Fibroblast of lung (primary cell): ENCODE measurements at regions not wholly inside any gene's neighbourhood (a gene's known extent, or its start where the extent isn't known, plus 50 kb on each side); places are given as distances from the start of the nearest gene placed in this dataset.

Experiments used
- DNase-seq, 2 donors: peaks; one replicate each; pipeline versions ENCODE4 v3.0.0 to v3.0.0-alpha.2; 2010; ENCODE audit warnings: low read depth in 2 of 2
- H2AFZ ChIP-seq: 2 replicates; pipeline ENCODE4 v1.5.1; 2012; ENCODE audit warnings: low read length, control low read depth, inconsistent platforms
- H3K27ac ChIP-seq: 2 replicates; pipeline ENCODE4 v1.5.1; 2011; ENCODE audit warnings: low read length, control low read depth; ENCODE audit not compliant: insufficient read depth
- H3K27me3 ChIP-seq: 2 replicates; pipeline ENCODE4 v1.5.1; 2011; ENCODE audit warnings: mild to moderate bottlenecking, low read length; ENCODE audit not compliant: control insufficient read depth, insufficient read depth
- H3K36me3 ChIP-seq: 2 replicates; pipeline ENCODE4 v1.5.1; 2011; ENCODE audit warnings: low read length; ENCODE audit not compliant: control insufficient read depth, insufficient read depth
- H3K4me1 ChIP-seq: 2 replicates; pipeline ENCODE4 v1.5.1; 2011; ENCODE audit warnings: low read length; ENCODE audit not compliant: control insufficient read depth, insufficient read depth; ENCODE audit errors: extremely low read depth
- H3K4me2 ChIP-seq: 2 replicates; pipeline ENCODE4 v1.5.1; 2011; ENCODE audit warnings: low read length, control low read depth; ENCODE audit not compliant: insufficient read depth; ENCODE audit errors: extremely low read depth
- H3K4me3 ChIP-seq, 4 experiments: fragments of 200-600 bp in 1 of 4; sonication (generic) in 1 of 4; replicated peaks in 1 of 4; 2 replicates each; pipeline ENCODE4 v1.5.1; 2011 to 2016; ENCODE audit warnings: low read length in 4 of 4, low read depth in 3 of 4, mild to moderate bottlenecking in 3 of 4, control low read depth in 2 of 4, inconsistent platforms in 1 of 4, mixed read lengths in 1 of 4; ENCODE audit not compliant: insufficient read depth in 1 of 4; ENCODE audit errors: control extremely low read depth in 1 of 4
- H3K79me2 ChIP-seq: 2 replicates; pipeline ENCODE4 v1.5.1; 2012; ENCODE audit warnings: mild to moderate bottlenecking, low read length, inconsistent platforms; ENCODE audit not compliant: control insufficient read depth, insufficient read depth
- H3K9ac ChIP-seq: 2 replicates; pipeline ENCODE4 v1.5.1; 2011; ENCODE audit warnings: mild to moderate bottlenecking, low read length, control low read depth; ENCODE audit not compliant: insufficient read depth
- H3K9me3 ChIP-seq: 2 replicates; pipeline ENCODE4 v1.5.1; 2012; ENCODE audit warnings: low read depth, low read length; ENCODE audit not compliant: control insufficient read depth, insufficient read depth
- H4K20me1 ChIP-seq: 2 replicates; pipeline ENCODE4 v1.5.1; 2011; ENCODE audit warnings: low read length; ENCODE audit not compliant: control insufficient read depth, insufficient read depth; ENCODE audit errors: extremely low read depth
- EZH2 ChIP-seq: IDR thresholded peaks from 2 replicates; pipeline ENCODE4 v1.5.1; 2012; ENCODE audit warnings: low read length, control low read depth, mild to moderate bottlenecking; ENCODE audit errors: missing control alignments
- TF ChIP-seq, protein P1 (sequence below), 2 donors: IDR thresholded peaks in 1 of 2; conservative IDR thresholded peaks in 1 of 2; 1 replicate in 1 of 2; 2 replicates in 1 of 2; pipeline ENCODE4 v1.5.1; 2011 to 2012; ENCODE audit warnings: low read length in 2 of 2, control low read depth in 1 of 2, inconsistent platforms in 1 of 2, low read depth in 1 of 2, mild to moderate bottlenecking in 1 of 2

GRCh38 chr6:98644063-98644462 lies 190.3 kb upstream of the POU3F2 start:
- Histone ChIP-seq H3K36me3 (no peaks in the 10 kb centered on the region), H4K20me1 (no peaks in the 10 kb centered on the region), H3K4me3 (no peak overlapping the region), H3K4me2 (no peak overlapping the region), H3K9ac (no peak overlapping the region), H2AFZ (no peak overlapping the region), H3K27ac (no peak overlapping the region), H3K4me1 (no peaks in the 10 kb centered on the region), H3K9me3 (no peaks in the 10 kb centered on the region), H3K27me3 (no peaks in the 10 kb centered on the region), H3K79me2 (no peaks in the 10 kb centered on the region)
- TF ChIP-seq EZH2: no peak
- TF ChIP-seq, protein P1, sequence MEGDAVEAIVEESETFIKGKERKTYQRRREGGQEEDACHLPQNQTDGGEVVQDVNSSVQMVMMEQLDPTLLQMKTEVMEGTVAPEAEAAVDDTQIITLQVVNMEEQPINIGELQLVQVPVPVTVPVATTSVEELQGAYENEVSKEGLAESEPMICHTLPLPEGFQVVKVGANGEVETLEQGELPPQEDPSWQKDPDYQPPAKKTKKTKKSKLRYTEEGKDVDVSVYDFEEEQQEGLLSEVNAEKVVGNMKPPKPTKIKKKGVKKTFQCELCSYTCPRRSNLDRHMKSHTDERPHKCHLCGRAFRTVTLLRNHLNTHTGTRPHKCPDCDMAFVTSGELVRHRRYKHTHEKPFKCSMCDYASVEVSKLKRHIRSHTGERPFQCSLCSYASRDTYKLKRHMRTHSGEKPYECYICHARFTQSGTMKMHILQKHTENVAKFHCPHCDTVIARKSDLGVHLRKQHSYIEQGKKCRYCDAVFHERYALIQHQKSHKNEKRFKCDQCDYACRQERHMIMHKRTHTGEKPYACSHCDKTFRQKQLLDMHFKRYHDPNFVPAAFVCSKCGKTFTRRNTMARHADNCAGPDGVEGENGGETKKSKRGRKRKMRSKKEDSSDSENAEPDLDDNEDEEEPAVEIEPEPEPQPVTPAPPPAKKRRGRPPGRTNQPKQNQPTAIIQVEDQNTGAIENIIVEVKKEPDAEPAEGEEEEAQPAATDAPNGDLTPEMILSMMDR (conservative IDR thresholded peaks at IDR 0.05 in 1 of 2, IDR thresholded peaks at IDR 0.05 in 1 of 2; ENCODE audit: low read depth in 1 of 2, low read length in 2 of 2): no peak
- DNase-seq: no peak

DNA sequence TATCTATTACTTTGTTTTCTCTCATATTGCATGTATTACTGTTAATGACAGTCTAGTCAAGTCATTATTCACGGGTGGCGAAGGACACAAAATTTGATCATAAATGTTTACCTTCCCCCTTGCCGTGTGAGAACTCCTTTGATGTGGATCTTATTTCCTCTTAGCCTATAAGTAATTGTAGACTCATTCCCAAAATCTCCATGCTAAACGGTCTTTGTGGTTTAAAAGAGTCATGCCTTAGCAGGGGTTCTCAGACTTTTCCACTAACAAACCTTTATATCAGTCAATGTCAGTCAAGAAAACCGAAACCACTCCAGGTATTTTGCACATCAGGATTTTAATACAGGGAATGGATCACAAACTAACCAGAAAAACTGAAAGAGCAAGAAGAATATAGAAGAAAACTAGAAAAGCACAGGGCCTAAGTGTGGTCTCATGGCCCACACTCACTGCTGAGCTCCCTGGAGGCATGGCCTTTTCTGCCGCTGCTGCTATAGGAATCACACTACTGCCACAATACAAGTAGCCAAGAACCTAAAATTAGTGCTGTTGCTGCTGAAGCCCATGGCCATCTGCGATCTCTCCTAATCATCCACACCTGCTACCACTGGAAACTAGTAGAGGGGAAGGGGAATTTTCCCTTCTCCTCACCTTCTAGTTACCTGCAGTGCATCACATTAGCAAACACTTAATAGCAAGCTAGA lies 186.0 kb upstream of the POU3F2 start:
- Histone ChIP-seq H3K4me1 (no peaks in the 10 kb centered on the region), H3K27me3 (no peaks in the 10 kb centered on the region), H3K4me3 (no peak overlapping the region), H2AFZ (no peak overlapping the region), H3K36me3 (no peaks in the 10 kb centered on the region), H3K9me3 (no peaks in the 10 kb centered on the region), H3K79me2 (no peaks in the 10 kb centered on the region), H3K27ac (no peak overlapping the region), H3K9ac (no peak overlapping the region), H3K4me2 (no peak overlapping the region), H4K20me1 (no peaks in the 10 kb centered on the region)
- TF ChIP-seq, protein P1 (conservative IDR thresholded peaks at IDR 0.05 in 1 of 2, IDR thresholded peaks at IDR 0.05 in 1 of 2; ENCODE audit: low read depth in 1 of 2, low read length in 2 of 2): no peak
- DNase-seq: peak in 1 of 2 donors; percentile 76

DNA sequence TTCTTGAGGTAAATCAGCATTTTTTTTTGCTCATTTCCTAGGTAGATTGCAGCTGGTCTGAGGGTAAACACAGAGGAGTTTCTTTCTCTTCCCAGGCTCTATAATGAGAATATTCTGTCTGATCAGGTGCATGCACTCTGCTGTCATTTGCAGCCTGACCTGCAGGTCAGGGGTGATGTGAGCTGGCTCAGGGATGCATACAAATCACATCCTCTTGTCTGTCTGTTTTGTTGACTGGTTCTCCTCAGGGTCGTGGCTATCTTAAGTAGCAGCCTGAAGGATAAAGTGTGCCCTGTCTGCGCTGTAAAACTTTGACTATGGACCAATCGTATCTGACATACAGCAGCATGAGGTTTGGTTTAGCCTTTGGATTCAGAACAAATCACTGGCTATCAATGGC lies 183.4 kb upstream of the POU3F2 start:
- Histone ChIP-seq H3K4me1 (no peaks in the 10 kb centered on the region), H3K79me2 (no peaks in the 10 kb centered on the region), H3K27ac (no peak overlapping the region), H3K9me3 (no peaks in the 10 kb centered on the region), H3K4me2 (no peak overlapping the region), H3K9ac (no peak overlapping the region), H3K4me3 (no peak overlapping the region), H3K36me3 (no peaks in the 10 kb centered on the region), H2AFZ (no peak overlapping the region), H4K20me1 (no peaks in the 10 kb centered on the region), H3K27me3 (no peaks in the 10 kb centered on the region)
- no peak for DNase-seq
- TF ChIP-seq, protein P1 (conservative IDR thresholded peaks at IDR 0.05 in 1 of 2, IDR thresholded peaks at IDR 0.05 in 1 of 2; ENCODE audit: low read depth in 1 of 2, low read length in 2 of 2): no peak
- no peak for TF ChIP-seq EZH2
